ENCODE measurements at regions not wholly inside any gene's neighbourhood (a gene's known extent, or its start where the extent isn't known, plus 50 kb on each side); places are given as distances from the start of the nearest gene placed in this dataset.
"Not testable (repeated sequence)": the region's sequence is repeated elsewhere in the genome, so short reads cannot be mapped to it uniquely, and the experiment has no call there.

DNA sequence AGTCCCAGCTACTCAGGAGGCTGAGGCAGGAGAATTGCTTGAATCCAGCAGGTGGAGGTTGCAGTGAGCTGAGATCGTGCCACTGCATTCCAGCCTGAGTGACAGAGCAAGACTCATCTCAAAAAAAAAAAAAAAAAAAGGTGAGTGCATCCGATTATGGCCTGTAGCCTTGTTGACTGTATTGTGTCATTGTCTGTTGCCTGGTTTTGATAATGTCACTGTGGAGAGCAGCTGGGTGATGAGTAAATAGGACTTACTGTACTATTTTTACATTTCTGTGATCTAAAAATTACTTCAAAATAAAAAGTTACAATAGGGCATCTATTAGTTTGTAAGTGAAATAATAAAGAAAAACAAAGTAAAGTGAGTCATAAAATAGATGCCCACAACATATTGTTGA is 134.1 kb upstream of the SALL4 start:
- ChIA-PET POLR2A (no interaction called here), CTCF (interaction anchor here (0.6 to 1.7 kb wide), 2 partner anchors 30 to 787 kb away, joined by 3 to 8 read pairs; no protein-coding TSS in a partner anchor)
- H3K4me3 ChIP-seq (ENCODE audit: low read depth, low read length) = no peak overlapping the region
- TF ChIP-seq, protein P1, sequence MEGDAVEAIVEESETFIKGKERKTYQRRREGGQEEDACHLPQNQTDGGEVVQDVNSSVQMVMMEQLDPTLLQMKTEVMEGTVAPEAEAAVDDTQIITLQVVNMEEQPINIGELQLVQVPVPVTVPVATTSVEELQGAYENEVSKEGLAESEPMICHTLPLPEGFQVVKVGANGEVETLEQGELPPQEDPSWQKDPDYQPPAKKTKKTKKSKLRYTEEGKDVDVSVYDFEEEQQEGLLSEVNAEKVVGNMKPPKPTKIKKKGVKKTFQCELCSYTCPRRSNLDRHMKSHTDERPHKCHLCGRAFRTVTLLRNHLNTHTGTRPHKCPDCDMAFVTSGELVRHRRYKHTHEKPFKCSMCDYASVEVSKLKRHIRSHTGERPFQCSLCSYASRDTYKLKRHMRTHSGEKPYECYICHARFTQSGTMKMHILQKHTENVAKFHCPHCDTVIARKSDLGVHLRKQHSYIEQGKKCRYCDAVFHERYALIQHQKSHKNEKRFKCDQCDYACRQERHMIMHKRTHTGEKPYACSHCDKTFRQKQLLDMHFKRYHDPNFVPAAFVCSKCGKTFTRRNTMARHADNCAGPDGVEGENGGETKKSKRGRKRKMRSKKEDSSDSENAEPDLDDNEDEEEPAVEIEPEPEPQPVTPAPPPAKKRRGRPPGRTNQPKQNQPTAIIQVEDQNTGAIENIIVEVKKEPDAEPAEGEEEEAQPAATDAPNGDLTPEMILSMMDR (IDR thresholded peaks at IDR 0.05; ENCODE audit: insufficient read depth, low read length, missing control alignments) = no peak
- no peak for DNase-seq (ENCODE audit: low read depth, low spot score)

DNA sequence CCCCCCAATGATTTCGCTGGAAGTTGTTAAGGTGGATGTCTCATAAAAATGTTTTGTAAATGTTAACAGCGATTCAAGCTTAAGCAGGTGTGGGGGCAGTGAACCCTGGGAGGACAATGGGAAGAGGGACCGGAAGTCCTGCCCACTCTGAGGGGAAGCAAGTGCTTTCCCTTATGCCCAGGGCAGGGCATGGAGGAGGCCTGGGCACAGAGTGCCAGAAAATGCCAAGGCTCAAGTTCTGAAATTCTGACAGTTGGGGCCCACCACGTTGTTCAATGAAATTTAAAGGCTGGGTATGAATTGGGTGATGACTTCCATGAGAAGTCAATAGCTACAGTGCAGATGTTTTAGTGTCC is 132.7 kb upstream of the SALL4 start:
- ChIA-PET CTCF (interaction anchor here (1.0 to 1.7 kb wide), 3 partner anchors 17 to 133 kb away, joined by 3 to 8 read pairs (median 3); partner anchors contain the start of gene SALL4), POLR2A (no interaction called here)

DNA sequence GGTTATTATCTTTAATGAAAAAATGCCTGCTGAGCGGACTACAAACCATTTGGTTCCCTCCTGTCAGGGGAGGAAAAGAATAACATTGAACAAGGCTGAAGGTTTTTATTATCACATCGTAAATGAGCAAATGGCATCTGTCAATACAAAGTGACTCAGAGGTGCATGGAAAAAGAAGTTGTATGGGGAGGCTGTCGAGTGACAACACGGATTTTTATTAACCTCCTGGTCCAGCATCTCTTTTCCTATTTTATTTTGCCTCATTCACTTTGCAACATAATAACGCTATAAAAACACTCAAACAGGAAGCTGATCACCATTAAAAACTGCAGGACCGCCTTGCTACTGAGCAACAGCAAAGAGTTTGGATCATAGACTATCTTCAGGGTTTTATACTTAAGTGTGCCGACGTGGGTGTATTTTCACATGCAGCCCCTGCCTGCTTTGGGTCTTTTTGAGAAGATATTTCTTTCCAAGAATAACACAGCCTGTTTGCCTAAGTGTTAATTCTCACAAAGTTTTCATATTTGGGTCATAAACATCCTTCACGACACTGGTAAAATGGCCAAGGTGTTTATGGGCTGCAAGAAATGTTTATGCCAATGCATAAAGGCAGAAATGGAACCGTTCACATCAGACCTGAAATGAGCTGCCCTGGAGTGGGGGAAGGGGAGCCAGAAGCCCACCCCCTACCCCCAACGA is 132.1 kb upstream of the SALL4 start:
- no peak overlapping the region for H3K4me3 ChIP-seq (ENCODE audit: low read depth, low read length)
- TF ChIP-seq, protein P1 (IDR thresholded peaks at IDR 0.05; ENCODE audit: insufficient read depth, low read length, missing control alignments) = no peak
- no peak for DNase-seq (ENCODE audit: low read depth, low spot score)
- CTCF ChIA-PET = interaction anchor here (1.0 to 1.7 kb wide), 3 partner anchors 17 to 133 kb away, joined by 3 to 8 read pairs (median 3); partner anchors contain the start of gene SALL4
- POLR2A ChIA-PET = no interaction called here

More for the DNA sequence above, 132.7 kb upstream of the SALL4 start:
- TF ChIP-seq, protein P1 (IDR thresholded peaks at IDR 0.05; ENCODE audit: insufficient read depth, low read length, missing control alignments) = no peak
- DNase-seq (ENCODE audit: low read depth, low spot score) = no peak
- no peak overlapping the region for H3K4me3 ChIP-seq (ENCODE audit: low read depth, low read length)

DNA sequence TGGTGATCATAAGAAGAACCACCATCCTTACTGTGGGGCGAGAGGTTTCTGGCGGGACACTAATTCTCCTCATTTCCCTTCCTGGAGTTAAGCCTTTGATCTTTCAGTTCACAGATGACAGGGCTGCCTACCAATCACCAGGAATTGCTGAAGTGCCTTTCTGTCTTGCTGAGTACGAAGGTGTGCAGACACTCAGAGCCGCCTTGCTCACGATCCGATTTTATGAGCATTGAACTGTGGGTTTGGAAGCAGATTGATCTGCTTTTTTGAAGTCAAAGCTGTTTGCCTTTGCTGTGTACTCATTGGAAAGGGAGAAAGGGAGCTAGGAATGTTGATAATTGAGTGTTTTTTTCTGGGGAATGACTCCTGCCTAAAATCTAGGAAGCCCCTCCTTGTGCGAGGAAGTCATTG is 129.1 kb upstream of the SALL4 start:
- TF ChIP-seq, protein P1 (IDR thresholded peaks at IDR 0.05; ENCODE audit: insufficient read depth, low read length, missing control alignments) = no peak
- no peak overlapping the region for H3K4me3 ChIP-seq (ENCODE audit: low read depth, low read length)
- DNase-seq (ENCODE audit: low read depth, low spot score) = no peak
- ChIA-PET POLR2A (no interaction called here), CTCF (interaction anchor here (1.2 kb wide), 1 partner anchor 16 kb away, joined by 3 read pairs; no protein-coding TSS in a partner anchor)

DNA sequence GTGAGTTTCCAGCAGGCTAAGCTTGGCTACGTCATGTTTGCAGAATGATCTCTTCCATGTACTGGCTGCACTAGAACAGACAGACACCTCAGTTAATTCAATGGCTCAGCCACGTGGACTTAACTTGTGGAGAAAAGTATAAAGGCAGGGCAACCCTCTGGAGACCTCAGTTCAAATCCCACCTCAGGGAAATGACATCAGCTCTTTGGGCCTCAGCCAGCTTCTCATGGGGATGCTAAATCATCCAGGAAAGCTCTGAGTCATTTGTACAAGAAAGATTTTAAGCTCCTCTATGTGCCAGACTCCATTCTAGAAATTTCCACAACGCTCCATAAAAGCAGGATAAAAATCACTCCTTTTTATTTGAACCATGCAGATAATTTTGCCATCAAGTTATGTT is 128.5 kb upstream of the SALL4 start:
- TF ChIP-seq, protein P1 (IDR thresholded peaks at IDR 0.05; ENCODE audit: insufficient read depth, low read length, missing control alignments) = no peak
- H3K4me3 ChIP-seq (ENCODE audit: low read depth, low read length) = no peak overlapping the region
- ChIA-PET CTCF (interaction anchor here (1.2 kb wide), 1 partner anchor 15 kb away, joined by 3 read pairs; no protein-coding TSS in a partner anchor), POLR2A (no interaction called here)
- no peak for DNase-seq (ENCODE audit: low read depth, low spot score)

DNA sequence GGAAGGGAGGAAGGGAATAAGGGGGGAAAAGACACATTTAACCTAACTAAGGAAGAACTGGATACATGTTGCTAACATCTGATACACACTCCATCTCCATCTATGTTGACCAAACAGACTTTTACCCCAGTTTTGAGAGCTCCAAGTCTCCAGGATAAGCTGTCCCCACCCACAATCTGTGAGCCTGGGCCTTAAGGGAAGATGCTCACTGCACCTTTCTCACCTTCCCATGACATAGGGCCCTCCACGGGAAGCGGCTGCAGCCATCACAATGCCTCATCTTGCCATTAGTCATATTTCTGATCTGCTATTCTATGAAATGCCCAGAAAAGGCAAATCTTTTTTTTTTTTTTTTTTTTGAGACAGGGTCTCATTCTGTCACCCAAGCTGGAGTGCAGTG is 126.6 kb upstream of the SALL4 start:
- no peak for DNase-seq (ENCODE audit: low read depth, low spot score)
- TF ChIP-seq, protein P1 (IDR thresholded peaks at IDR 0.05; ENCODE audit: insufficient read depth, low read length, missing control alignments) = no peak
- CTCF ChIA-PET = interaction anchor here (0.7 kb wide), 1 partner anchor 1330 kb away, joined by 3 read pairs; no protein-coding TSS in a partner anchor
- POLR2A ChIA-PET = no interaction called here
- no peak overlapping the region for H3K4me3 ChIP-seq (ENCODE audit: low read depth, low read length)

DNA sequence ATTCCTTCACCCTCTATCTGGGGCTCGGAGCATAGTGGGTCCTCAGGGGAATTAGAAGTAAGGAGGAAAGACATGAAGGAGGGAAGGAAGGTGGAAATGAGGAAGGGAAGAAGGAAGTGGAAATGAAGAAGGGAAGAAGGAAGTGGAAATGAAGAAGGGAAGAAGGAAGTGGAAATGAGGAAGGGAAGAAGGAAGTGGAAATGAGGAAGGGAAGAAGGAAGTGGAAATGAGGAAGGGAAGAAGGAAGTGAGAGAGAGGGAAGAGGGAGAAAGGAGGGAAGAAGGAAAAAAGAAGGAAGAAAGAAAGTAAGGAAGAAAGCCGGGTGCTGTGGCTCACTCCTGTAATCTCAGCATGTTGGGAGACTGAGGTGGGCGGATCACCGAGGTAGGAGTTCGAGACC is 125.6 kb upstream of the SALL4 start:
- H3K4me3 ChIP-seq (ENCODE audit: low read depth, low read length); DNase-seq (ENCODE audit: low read depth, low spot score); POLR2A ChIA-PET: not testable (repeated sequence)
- CTCF ChIA-PET = interaction anchor here (0.7 kb wide), 1 partner anchor 1329 kb away, joined by 3 read pairs; no protein-coding TSS in a partner anchor
